Transverse colon (tissue), 4 donors: ENCODE measurements at regions not wholly inside any gene's neighbourhood (a gene's known extent, or its start where the extent isn't known, plus 50 kb on each side); places are given as distances from the start of the nearest gene placed in this dataset.

Experiments
- DNase-seq: peaks from one replicate; pipeline ENCODE4 v3.0.0-alpha.2; 2019
- H3K27ac ChIP-seq, 4 donors: fragments of 200-600 bp; sonication (generic); 2 replicates each; pipeline ENCODE4 v1.5.1; 2016 to 2018; ENCODE audit warnings: inconsistent platforms in 4 of 4
- H3K27me3 ChIP-seq: fragments of 200-600 bp; sonication (generic); 2 replicates; pipeline ENCODE4 v1.5.1; 2017; ENCODE audit warnings: inconsistent platforms
- H3K36me3 ChIP-seq, 4 donors: fragments of 200-600 bp; sonication (generic); 2 replicates each; pipeline ENCODE4 v1.5.1; 2017 to 2019; ENCODE audit warnings: inconsistent platforms in 4 of 4
- H3K4me1 ChIP-seq, 4 donors: fragments of 200-600 bp; sonication (generic); 2 replicates each; pipeline ENCODE4 v1.5.1; 2017 to 2020; ENCODE audit warnings: inconsistent platforms in 4 of 4
- H3K4me3 ChIP-seq, 4 donors: fragments of 200-600 bp; sonication (generic); 1 replicate in 1 of 4; 2 replicates in 3 of 4; pipeline versions ENCODE4 v1.5.1 to v1.6.1; 2017 to 2019; ENCODE audit warnings: inconsistent platforms in 4 of 4
- H3K9me3 ChIP-seq, 2 donors: fragments of 200-600 bp; sonication (generic); 2 replicates each; pipeline ENCODE4 v1.5.1; 2017 to 2019; ENCODE audit warnings: inconsistent platforms in 2 of 2
- EP300 ChIP-seq: sonication (generic); formaldehyde crosslinking; IDR thresholded peaks from one replicate; pipeline ENCODE4 v1.6.1; 2017; ENCODE audit warnings: antibody characterized with exemption, low read depth
- POLR2A ChIP-seq: fragments of 450-650 bp; IDR thresholded peaks from one replicate; pipeline ENCODE4 v1.6.1; 2016; ENCODE audit warnings: antibody characterized with exemption, mild to moderate bottlenecking, moderate library complexity
- POLR2AphosphoS5 ChIP-seq, 3 donors: sonication (generic); formaldehyde crosslinking; IDR thresholded peaks; one replicate each; pipeline ENCODE4 v1.6.1; 2016; ENCODE audit warnings: antibody characterized with exemption in 3 of 3
- WGBS, 2 donors: methylation state at CpG; one replicate each; pipeline ENCODE4 v1.1.5; 2018; ENCODE audit warnings: low coverage in 1 of 2; 5-methylcytosine and 5-hydroxymethylcytosine counted together
- in situ Hi-C, 4 donors: fragments of 200-750 bp; cut with MboI; loops; one replicate each; pipeline versions ENCODE4 v1.15.0 to v1.15.1; 2017; ENCODE audit warnings: low sequenced_read_pairs in 3 of 4, low pct_ligation_motif_present in 1 of 4, low pct_unique_long_range_greater_than_20kb in 1 of 4
- intact Hi-C: fragments of 100-400 bp; cut with DNase I; formaldehyde crosslinking; loops from one replicate; pipeline ENCODE4 v1.15.1; 2023; ENCODE audit warnings: low total_unique reads
- TF ChIP-seq, protein P1 (sequence below), 5 experiments: fragments of 200-600 bp in 3 of 5; fragments of 450-650 bp in 2 of 5; sonication (generic) in 3 of 5; IDR thresholded peaks; 1 replicate in 2 of 5; 2 replicates in 3 of 5; pipeline ENCODE4 v1.5.1; 2016 to 2017; ENCODE audit warnings: antibody characterized with exemption in 5 of 5, inconsistent platforms in 3 of 5, mild to moderate bottlenecking in 2 of 5, moderate library complexity in 1 of 5

DNA sequence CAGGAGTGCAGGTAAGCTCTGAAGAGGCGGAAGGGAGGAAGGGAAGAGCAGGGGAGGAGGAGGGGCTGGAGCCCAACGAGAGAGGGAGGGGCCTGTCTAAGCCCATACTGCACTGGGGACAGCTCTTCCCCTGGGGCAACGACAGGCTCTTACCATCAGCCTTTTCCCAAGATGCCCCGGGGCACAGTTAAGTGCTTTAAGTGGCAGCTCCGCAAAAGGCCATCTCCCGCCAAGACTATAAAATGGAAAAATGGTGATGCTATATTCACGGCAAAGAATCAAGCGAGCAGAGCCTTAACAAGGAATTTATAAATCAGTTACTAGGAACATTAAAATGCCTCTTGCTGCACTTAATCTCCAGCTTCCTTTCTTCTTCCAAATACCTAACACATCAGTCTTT, 110.2 kb upstream of the NLRP1 start:
- no peak for DNase-seq
- 27 to 47% methylated on average over 6 to 8 of the region's 8 CpGs for WGBS, 2 donors
- no peak overlapping the region for H3K4me3 ChIP-seq

DNA sequence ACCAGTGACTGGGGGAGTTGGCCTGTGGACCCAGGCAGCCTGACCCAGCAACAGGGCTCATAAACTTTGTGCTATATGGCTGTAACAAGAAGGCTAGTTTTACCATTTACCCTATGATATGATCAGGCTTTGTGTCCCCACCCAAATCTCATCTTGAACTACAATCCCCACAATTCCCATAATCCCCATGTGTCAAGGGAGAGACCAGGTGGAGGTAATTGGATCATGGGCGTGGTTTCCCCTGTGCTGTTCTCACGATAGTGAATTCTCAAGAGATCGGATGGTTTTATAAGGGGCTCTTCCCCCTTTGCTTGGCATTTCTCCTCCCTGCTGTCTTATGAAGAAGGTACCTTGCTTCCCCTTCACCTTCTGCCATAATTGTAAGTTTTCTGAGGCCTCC, 111.2 kb upstream of the NLRP1 start:
- peaks cover 16% of the 10 kb centered on the region for H3K27me3 ChIP-seq

More for the DNA sequence above, 110.2 kb upstream of the NLRP1 start:
- H3K4me1 ChIP-seq = no peaks in the 10 kb centered on the region
- H3K27me3 ChIP-seq = peaks cover 12% of the 10 kb centered on the region
- no peaks in the 10 kb centered on the region for H3K36me3 ChIP-seq
- in situ Hi-C loops (loop anchor here in 1 of 4 donors (10.0 kb wide), 1 partner anchor 100 kb away; no protein-coding TSS in a partner anchor), intact Hi-C loops (no loop called here)
- no peak for TF ChIP-seq POLR2AphosphoS5 (IDR thresholded peaks at IDR 0.05)
- no peak for TF ChIP-seq POLR2A
- no peak for TF ChIP-seq EP300
- TF ChIP-seq, protein P1, sequence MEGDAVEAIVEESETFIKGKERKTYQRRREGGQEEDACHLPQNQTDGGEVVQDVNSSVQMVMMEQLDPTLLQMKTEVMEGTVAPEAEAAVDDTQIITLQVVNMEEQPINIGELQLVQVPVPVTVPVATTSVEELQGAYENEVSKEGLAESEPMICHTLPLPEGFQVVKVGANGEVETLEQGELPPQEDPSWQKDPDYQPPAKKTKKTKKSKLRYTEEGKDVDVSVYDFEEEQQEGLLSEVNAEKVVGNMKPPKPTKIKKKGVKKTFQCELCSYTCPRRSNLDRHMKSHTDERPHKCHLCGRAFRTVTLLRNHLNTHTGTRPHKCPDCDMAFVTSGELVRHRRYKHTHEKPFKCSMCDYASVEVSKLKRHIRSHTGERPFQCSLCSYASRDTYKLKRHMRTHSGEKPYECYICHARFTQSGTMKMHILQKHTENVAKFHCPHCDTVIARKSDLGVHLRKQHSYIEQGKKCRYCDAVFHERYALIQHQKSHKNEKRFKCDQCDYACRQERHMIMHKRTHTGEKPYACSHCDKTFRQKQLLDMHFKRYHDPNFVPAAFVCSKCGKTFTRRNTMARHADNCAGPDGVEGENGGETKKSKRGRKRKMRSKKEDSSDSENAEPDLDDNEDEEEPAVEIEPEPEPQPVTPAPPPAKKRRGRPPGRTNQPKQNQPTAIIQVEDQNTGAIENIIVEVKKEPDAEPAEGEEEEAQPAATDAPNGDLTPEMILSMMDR (IDR thresholded peaks at IDR 0.05) = no peak
- no peaks in the 10 kb centered on the region for H3K9me3 ChIP-seq
- no peak overlapping the region for H3K27ac ChIP-seq

DNA sequence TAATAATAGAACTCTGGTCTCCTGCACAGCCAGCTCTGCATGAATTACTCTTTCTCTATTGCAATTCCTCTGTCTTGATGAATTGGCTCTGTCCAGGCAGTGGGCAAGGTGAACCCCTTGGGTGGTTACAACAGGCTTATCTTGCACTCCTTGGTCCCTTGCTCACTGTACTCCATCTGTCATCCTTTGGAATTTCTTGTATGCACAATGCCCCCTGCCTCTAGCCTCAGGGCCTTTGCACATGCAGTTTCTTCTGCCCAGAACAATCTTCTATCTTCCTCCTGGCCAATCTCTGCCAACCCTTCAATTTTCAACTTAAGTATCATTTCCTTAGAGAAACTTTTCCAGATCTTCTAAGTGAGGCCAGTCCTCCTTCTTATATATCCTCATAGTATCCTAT, 114.7 kb upstream of the NLRP1 start:
- Histone ChIP-seq H3K9me3 (no peaks in the 10 kb centered on the region), H3K4me1 (no peaks in the 10 kb centered on the region), H3K36me3 (no peaks in the 10 kb centered on the region), H3K27me3 (peaks cover 21% of the 10 kb centered on the region), H3K27ac (no peak overlapping the region), H3K4me3 (no peak overlapping the region)
- DNase-seq = no peak
- in situ Hi-C loops = loop anchor here in 1 of 4 donors (10.0 kb wide), 1 partner anchor 104 kb away; no protein-coding TSS in a partner anchor
- intact Hi-C loops = no loop called here
- TF ChIP-seq POLR2AphosphoS5 (IDR thresholded peaks at IDR 0.05) (no peak), EP300 (no peak), POLR2A (no peak)
- TF ChIP-seq, protein P1 (IDR thresholded peaks at IDR 0.05) = no peak

More for the DNA sequence above, 111.2 kb upstream of the NLRP1 start:
- Histone ChIP-seq H3K4me1 (no peaks in the 10 kb centered on the region), H3K36me3 (no peaks in the 10 kb centered on the region), H3K4me3 (no peak overlapping the region), H3K9me3 (no peaks in the 10 kb centered on the region), H3K27ac (no peak overlapping the region)
- intact Hi-C loops (no loop called here), in situ Hi-C loops (loop anchor here in 1 of 4 donors (10.0 kb wide), 1 partner anchor 101 kb away; no protein-coding TSS in a partner anchor)
- DNase-seq = no peak
- TF ChIP-seq, protein P1 (IDR thresholded peaks at IDR 0.05) = no peak
- no peak for TF ChIP-seq POLR2AphosphoS5 (IDR thresholded peaks at IDR 0.05)
- no peak for TF ChIP-seq POLR2A
- 54 to 67% methylated on average over 1 to 3 of the region's 3 CpGs for WGBS, 2 donors

DNA sequence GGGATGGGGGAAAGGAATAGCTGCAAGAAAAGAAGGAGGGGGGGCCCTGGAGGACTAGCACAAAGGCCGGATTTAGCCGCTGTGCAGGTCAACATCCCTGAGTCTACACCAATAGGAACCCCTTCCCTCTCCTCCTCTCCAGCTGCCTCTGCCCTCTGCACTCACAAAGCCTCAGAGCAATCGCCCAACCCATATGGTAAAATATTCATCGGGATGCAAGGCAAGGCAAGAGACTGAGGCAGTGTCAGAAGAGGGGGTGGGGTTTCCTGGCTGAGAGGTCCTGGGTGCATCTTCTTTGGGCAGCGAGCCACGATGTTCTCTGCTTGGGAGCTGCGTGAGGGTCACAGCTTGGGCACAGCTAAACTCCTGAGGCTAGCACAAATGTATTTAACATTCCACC, 115.5 kb upstream of the NLRP1 start:
- Histone ChIP-seq H3K36me3 (no peaks in the 10 kb centered on the region), H3K4me3 (no peak overlapping the region), H3K27ac (no peak overlapping the region), H3K4me1 (no peaks in the 10 kb centered on the region), H3K9me3 (no peaks in the 10 kb centered on the region), H3K27me3 (peaks cover 20% of the 10 kb centered on the region)
- in situ Hi-C loops = loop anchor here in 2 of 4 donors (10.0 kb wide), 2 partner anchors 105 to 115 kb away; partner anchors contain the start of gene NLRP1 (in 1 of the 2)
- intact Hi-C loops = loop anchor here (10.0 kb wide), 1 partner anchor 135 kb away; no protein-coding TSS in a partner anchor
- no peak for TF ChIP-seq EP300
- TF ChIP-seq POLR2A = no peak
- TF ChIP-seq, protein P1 (IDR thresholded peaks at IDR 0.05) = no peak
- no peak for TF ChIP-seq POLR2AphosphoS5 (IDR thresholded peaks at IDR 0.05)
- DNase-seq = no peak
- WGBS, 2 donors = 51 to 58% methylated on average over 3 to 6 of the region's 7 CpGs
